CD14-positive monocyte (primary cell): ENCODE measurements at regions not wholly inside any gene's neighbourhood (a gene's known extent, or its start where the extent isn't known, plus 50 kb on each side); places are given as distances from the start of the nearest gene placed in this dataset.

Experiments
- DNase-seq, 3 donors: peaks; one replicate each; pipeline ENCODE4 v3.0.0-alpha.2; 2011 to 2022
- H2AFZ ChIP-seq: 2 replicates; pipeline ENCODE4 v1.6.0; 2012; ENCODE audit warnings: mild to moderate bottlenecking, low read depth, low read length, inconsistent platforms; ENCODE audit not compliant: insufficient read depth, poor library complexity, severe bottlenecking
- H3K27ac ChIP-seq, 2 donors: 1 replicate in 1 of 2; 2 replicates in 1 of 2; pipeline ENCODE4 v1.5.1; 2012 to 2013; ENCODE audit warnings: low read length in 2 of 2, control low read depth in 1 of 2, inconsistent platforms in 1 of 2, low read depth in 1 of 2, mild to moderate bottlenecking in 1 of 2
- H3K27me3 ChIP-seq, 2 donors: one replicate each; pipeline versions ENCODE4 v1.6.0 to v1.6.1; 2011 to 2013; ENCODE audit warnings: low read length in 2 of 2; ENCODE audit not compliant: control insufficient read depth in 2 of 2, insufficient read depth in 2 of 2
- H3K36me3 ChIP-seq, 2 donors: replicated peaks in 1 of 2; 1 replicate in 1 of 2; 2 replicates in 1 of 2; pipeline versions ENCODE4 v1.5.1 to v1.6.1; 2012 to 2013; ENCODE audit warnings: low read length in 2 of 2, control low read depth in 1 of 2, inconsistent platforms in 1 of 2, mild to moderate bottlenecking in 1 of 2; ENCODE audit not compliant: insufficient read depth in 2 of 2, control insufficient read depth in 1 of 2
- H3K4me1 ChIP-seq, 2 donors: 1 replicate in 1 of 2; 2 replicates in 1 of 2; pipeline versions ENCODE4 v1.5.1 to v1.6.1; 2012 to 2013; ENCODE audit warnings: low read length in 2 of 2, control low read depth in 1 of 2, inconsistent platforms in 1 of 2, mild to moderate bottlenecking in 1 of 2, moderate library complexity in 1 of 2; ENCODE audit not compliant: insufficient read depth in 2 of 2, control insufficient read depth in 1 of 2
- H3K4me2 ChIP-seq: replicated peaks from 2 replicates; pipeline ENCODE3; 2012; ENCODE audit warnings: low read length, moderate library complexity, mild to moderate bottlenecking; ENCODE audit not compliant: poor library complexity, severe bottlenecking; ENCODE audit errors: extremely low read depth
- H3K4me3 ChIP-seq, 3 experiments: fragments of 200-600 bp in 1 of 3; sonication (generic) in 1 of 3; replicated peaks in 1 of 3; 1 replicate in 2 of 3; 2 replicates in 1 of 3; pipeline ENCODE4 v1.5.1; 2011 to 2013; ENCODE audit warnings: low read length in 3 of 3, mild to moderate bottlenecking in 3 of 3, control low read depth in 2 of 3, low read depth in 2 of 3, inconsistent platforms in 1 of 3, moderate library complexity in 1 of 3
- H3K79me2 ChIP-seq: 2 replicates; pipeline ENCODE4 v1.6.0; 2012; ENCODE audit warnings: mild to moderate bottlenecking, control low read depth, inconsistent platforms, low read length, moderate library complexity; ENCODE audit not compliant: insufficient read depth
- H3K9ac ChIP-seq: 2 replicates; pipeline ENCODE4 v1.6.0; 2017; ENCODE audit warnings: low read length, mild to moderate bottlenecking; ENCODE audit not compliant: insufficient read depth, poor library complexity, severe bottlenecking
- H3K9me3 ChIP-seq, 2 donors: replicated peaks in 1 of 2; 1 replicate in 1 of 2; 2 replicates in 1 of 2; pipeline versions ENCODE4 v1.5.1 to v1.6.1; 2012 to 2013; ENCODE audit warnings: low read length in 2 of 2, control low read depth in 1 of 2; ENCODE audit not compliant: control insufficient read depth in 1 of 2, insufficient read depth in 1 of 2
- H4K20me1 ChIP-seq: 2 replicates; pipeline ENCODE4 v1.6.0; 2012; ENCODE audit warnings: mild to moderate bottlenecking, low read length, control low read depth, moderate library complexity; ENCODE audit not compliant: insufficient read depth
- H3K27ac Mint-ChIP-seq, 7 donors: one replicate each; pipeline ENCODE4 v1.8.0; 2020; ENCODE audit warnings: mild to moderate bottlenecking in 7 of 7, mixed read lengths in 7 of 7, moderate library complexity in 6 of 7, inconsistent platforms in 2 of 7
- H3K27me3 Mint-ChIP-seq, 3 donors: one replicate each; pipeline ENCODE4 v1.8.0; 2021 to 2022; ENCODE audit warnings: low read depth in 3 of 3, mild to moderate bottlenecking in 3 of 3, mixed read lengths in 3 of 3, moderate library complexity in 3 of 3, inconsistent platforms in 1 of 3
- H3K36me3 Mint-ChIP-seq, 2 donors: one replicate each; pipeline ENCODE4 v1.8.0; 2020; ENCODE audit warnings: mixed read lengths in 2 of 2, inconsistent platforms in 1 of 2, mild to moderate bottlenecking in 1 of 2
- H3K4me1 Mint-ChIP-seq: one replicate; pipeline ENCODE4 v1.8.0; 2020; ENCODE audit warnings: mild to moderate bottlenecking, mixed read lengths
- H3K4me3 Mint-ChIP-seq, 2 donors: one replicate each; pipeline ENCODE4 v1.8.0; 2020; ENCODE audit warnings: mild to moderate bottlenecking in 2 of 2, mixed read lengths in 2 of 2, moderate library complexity in 1 of 2
- H3K9me3 Mint-ChIP-seq, 7 donors: one replicate each; pipeline ENCODE4 v1.8.0; 2020 to 2022; ENCODE audit warnings: mixed read lengths in 7 of 7, mild to moderate bottlenecking in 6 of 7, moderate library complexity in 6 of 7, inconsistent platforms in 2 of 7
- WGBS: methylation state at CpG from one replicate; pipeline ENCODE4 v1.1.5; 2013; ENCODE audit warnings: missing lambda C conversion rate; ENCODE audit not compliant: insufficient coverage; 5-methylcytosine and 5-hydroxymethylcytosine counted together
- intact Hi-C, 2 donors: fragments of 100-400 bp; cut with micrococcal nuclease; formaldehyde crosslinking; loops; one replicate each; pipeline versions ENCODE4 v1.15.0 to v1.15.1; 2023
- TF ChIP-seq, protein P1 (sequence below): fragments of 200-600 bp; IDR thresholded peaks from one replicate; pipeline ENCODE4 v1.8.0; 2022; ENCODE audit warnings: antibody characterized with exemption, mild to moderate bottlenecking

GRCh38 chr5:39902626-39903025, 477.8 kb upstream of the DAB2 start:
- Histone ChIP-seq H3K27me3 (no peaks in the 10 kb centered on the region), H3K36me3 (no peaks in the 10 kb centered on the region), H3K9ac (no peak overlapping the region), H3K9me3 (peaks cover 0 to 2% of the 10 kb centered on the region in 2 donors), H3K79me2 (no peaks in the 10 kb centered on the region), H3K4me3 (no peak overlapping the region), H2AFZ (no peak overlapping the region), H4K20me1 (no peaks in the 10 kb centered on the region), H3K27ac (no peak overlapping the region), H3K4me1 (no peaks in the 10 kb centered on the region), H3K4me2 (no peak overlapping the region)
- no peaks in the 10 kb centered on the region for H3K4me1 Mint-ChIP-seq
- no peak overlapping the region for H3K27ac Mint-ChIP-seq
- peaks cover 0 to 11% (median 5%) of the 10 kb centered on the region in 7 donors for H3K9me3 Mint-ChIP-seq
- TF ChIP-seq, protein P1, sequence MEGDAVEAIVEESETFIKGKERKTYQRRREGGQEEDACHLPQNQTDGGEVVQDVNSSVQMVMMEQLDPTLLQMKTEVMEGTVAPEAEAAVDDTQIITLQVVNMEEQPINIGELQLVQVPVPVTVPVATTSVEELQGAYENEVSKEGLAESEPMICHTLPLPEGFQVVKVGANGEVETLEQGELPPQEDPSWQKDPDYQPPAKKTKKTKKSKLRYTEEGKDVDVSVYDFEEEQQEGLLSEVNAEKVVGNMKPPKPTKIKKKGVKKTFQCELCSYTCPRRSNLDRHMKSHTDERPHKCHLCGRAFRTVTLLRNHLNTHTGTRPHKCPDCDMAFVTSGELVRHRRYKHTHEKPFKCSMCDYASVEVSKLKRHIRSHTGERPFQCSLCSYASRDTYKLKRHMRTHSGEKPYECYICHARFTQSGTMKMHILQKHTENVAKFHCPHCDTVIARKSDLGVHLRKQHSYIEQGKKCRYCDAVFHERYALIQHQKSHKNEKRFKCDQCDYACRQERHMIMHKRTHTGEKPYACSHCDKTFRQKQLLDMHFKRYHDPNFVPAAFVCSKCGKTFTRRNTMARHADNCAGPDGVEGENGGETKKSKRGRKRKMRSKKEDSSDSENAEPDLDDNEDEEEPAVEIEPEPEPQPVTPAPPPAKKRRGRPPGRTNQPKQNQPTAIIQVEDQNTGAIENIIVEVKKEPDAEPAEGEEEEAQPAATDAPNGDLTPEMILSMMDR = no peak
- no peak for DNase-seq
- WGBS = 100% methylated on average over 1 of the region's 2 CpGs
- intact Hi-C loops = no loop called here
- no peak overlapping the region for H3K4me3 Mint-ChIP-seq
- no peaks in the 10 kb centered on the region for H3K27me3 Mint-ChIP-seq
- no peaks in the 10 kb centered on the region for H3K36me3 Mint-ChIP-seq

DNA sequence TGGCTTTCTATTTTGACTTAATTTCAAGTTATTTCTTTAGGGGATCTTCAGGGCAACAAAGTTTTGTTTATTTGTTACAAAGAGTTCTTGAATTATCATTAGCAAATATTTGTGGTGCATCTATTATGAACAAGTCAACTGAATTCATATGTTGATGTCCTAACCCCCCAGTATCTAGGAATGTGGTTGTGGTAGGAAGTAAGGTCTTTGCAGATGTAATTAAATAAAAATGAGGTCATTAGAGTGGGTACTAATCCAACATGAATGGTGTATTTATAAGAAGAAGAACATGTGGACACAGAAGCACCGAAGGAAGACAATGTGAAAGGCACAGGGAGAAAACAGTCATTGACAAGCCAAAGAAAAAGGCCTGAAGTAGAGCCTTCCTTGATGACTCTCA, 474.0 kb upstream of the DAB2 start:
- Histone ChIP-seq H3K79me2 (no peaks in the 10 kb centered on the region), H3K4me3 (no peak overlapping the region), H3K9me3 (no peaks in the 10 kb centered on the region), H3K36me3 (no peaks in the 10 kb centered on the region), H3K27me3 (no peaks in the 10 kb centered on the region), H3K27ac (no peak overlapping the region), H3K4me2 (no peak overlapping the region), H4K20me1 (no peaks in the 10 kb centered on the region), H3K4me1 (no peaks in the 10 kb centered on the region), H2AFZ (no peak overlapping the region), H3K9ac (no peak overlapping the region)
- Mint-ChIP-seq H3K4me3 (no peak overlapping the region), H3K27ac (no peak overlapping the region), H3K27me3 (no peaks in the 10 kb centered on the region), H3K36me3 (no peaks in the 10 kb centered on the region), H3K9me3 (peaks cover 0 to 5% (median 3%) of the 10 kb centered on the region in 7 donors), H3K4me1 (no peaks in the 10 kb centered on the region)
- no peak for DNase-seq
- intact Hi-C loops = no loop called here
- WGBS = no CpG with 5 or more reads among the region's 1 CpG
- TF ChIP-seq, protein P1 = no peak
